Hematopoietic multipotent progenitor cell treated with erythropoietin and hydrocortisone succinate and interleukin-3 and kit ligand, for 6 days (in vitro differentiated cells): ENCODE measurements at regions not wholly inside any gene's neighbourhood (a gene's known extent, or its start where the extent isn't known, plus 50 kb on each side); places are given as distances from the start of the nearest gene placed in this dataset.
A peak's percentile ranks its signal among the peaks of the same experiment; 100 is the strongest.

ENCODE experiments used
- DNase-seq: peaks from one replicate; pipeline ENCODE4 v3.0.0-alpha.2; 2015

DNA sequence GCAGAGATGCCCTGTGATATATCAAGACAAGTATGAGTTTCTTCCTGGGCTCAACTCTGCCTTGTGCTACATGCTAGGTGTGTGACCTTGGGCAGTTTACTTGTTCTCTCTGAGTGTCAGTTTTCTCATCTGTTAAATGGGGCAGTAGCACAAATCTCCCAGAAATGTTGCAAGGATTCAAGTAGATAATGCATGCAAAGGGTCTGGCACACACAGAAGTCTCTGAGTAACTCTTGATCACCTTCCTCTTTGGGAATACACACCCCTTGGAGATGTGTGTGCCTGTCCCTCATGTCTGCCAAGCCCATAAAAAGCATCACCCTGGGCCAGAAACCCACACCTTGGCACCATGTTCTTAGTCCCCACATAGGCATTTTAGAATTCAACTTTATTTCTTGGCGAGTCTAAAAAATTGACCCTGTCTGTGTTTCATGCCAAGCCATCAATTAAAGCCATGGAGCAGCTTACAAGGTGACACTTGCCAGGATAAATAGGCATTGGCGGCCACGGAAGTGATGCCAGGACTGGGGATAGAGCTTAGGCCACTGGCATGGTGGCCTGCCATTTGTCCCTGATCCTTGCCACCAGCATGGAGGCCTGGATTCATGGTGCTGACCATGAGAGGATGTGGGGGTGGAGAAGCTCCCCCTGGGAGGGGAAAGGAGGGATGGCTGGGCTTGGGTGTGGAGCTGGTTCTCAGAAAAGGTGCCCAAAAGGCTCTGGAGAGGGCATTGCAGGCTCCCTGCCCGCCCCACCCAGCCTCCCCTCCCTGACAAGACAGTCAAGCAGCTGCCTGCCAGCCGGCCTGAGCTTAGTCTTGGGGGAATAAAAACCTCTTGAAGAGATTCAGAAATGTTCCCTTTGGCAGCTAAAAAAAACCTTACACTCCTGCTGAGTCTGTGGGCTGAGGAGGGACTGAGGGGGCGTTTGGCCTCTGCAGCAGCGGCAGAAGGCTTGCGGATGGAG is 118.0 kb upstream of the IPO9 start:
- DNase-seq = no peak

DNA sequence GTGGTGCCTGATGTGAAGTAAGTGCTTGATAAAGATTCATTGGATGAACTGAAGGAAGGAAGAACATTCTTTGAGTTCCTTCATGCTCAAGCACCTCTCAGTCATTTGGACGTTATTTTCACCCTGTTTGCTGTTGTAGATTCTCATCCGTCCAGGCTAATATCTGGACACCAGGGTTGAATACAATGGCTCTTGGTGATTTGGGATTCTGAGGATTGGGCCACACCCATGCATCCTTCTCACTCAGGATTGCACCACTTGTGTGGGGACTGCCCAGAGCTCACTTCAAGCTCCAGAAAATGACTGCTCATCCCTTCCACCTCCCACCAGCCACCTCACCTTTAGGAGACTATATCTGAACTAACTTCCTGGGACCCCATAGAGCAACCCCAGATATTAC is 117.1 kb upstream of the IPO9 start:
- no peak for DNase-seq

DNA sequence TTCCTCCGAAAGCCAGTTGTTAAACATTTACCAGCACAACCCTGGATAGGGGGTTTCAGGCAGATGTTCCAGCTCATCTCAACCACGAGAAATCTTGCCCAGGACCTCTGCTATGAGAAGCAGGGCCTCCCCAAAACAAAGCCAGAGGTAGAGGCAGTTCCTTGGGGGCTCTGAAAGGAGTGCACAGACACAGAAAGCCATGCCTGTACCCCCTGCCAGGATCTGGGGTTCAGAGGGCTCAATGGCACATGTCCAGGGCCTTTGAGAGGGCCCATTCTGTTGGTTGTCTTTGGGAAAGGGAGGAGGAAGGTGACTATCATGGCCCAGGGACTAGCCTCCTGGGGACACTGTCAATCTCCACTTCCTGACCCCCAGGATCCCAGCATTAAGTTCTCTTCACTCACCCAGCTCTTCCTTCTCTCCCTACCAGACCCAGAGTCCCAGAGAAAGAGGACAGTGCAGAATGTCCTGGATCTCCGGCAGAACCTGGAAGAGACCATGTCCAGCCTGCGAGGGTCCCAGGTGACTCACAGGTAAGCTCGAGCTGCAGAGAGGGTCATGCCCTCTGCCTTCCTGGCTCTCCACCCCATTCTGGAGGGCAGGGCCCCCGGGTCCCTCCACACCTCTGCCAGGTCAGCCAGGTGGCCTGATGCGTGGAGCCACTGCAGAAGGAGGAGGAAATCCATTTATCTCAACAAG is 116.4 kb upstream of the IPO9 start:
- no peak for DNase-seq

DNA sequence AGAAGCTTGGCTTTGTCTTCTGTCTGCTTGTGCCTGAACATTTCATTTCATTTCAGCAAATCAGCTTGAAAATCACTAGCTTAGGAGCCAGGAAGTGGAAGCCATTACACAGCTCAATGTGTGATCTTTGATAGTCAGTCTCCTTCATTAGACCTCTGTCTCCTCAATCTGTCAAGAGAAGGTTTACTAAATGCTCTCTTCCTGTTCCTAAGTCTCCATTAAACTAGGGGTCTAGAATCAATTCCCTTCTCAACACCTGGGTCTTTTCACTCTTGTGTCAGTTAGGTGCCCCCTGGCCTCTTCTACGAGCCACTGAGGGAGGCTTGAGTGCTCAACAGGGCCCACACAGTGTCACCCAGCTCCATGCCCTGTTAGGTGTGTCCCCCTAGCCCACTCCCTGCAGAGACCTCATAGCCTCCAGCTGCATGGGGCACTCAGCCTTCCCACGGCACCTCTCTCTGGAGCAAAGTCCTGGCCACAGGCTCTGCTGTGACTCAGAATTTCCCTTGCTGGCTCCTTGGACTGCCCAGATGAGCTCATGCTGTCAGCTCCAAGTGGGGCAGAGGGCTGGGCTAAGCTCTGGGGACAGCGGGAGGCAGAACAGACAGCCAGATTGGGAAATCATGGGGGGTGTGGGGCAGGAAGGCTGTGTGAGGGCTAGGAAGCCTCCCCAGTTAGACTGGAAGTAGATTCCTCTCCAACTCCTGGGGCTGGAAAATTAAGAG is 115.7 kb upstream of the IPO9 start:
- peak; percentile 14 for DNase-seq

DNA sequence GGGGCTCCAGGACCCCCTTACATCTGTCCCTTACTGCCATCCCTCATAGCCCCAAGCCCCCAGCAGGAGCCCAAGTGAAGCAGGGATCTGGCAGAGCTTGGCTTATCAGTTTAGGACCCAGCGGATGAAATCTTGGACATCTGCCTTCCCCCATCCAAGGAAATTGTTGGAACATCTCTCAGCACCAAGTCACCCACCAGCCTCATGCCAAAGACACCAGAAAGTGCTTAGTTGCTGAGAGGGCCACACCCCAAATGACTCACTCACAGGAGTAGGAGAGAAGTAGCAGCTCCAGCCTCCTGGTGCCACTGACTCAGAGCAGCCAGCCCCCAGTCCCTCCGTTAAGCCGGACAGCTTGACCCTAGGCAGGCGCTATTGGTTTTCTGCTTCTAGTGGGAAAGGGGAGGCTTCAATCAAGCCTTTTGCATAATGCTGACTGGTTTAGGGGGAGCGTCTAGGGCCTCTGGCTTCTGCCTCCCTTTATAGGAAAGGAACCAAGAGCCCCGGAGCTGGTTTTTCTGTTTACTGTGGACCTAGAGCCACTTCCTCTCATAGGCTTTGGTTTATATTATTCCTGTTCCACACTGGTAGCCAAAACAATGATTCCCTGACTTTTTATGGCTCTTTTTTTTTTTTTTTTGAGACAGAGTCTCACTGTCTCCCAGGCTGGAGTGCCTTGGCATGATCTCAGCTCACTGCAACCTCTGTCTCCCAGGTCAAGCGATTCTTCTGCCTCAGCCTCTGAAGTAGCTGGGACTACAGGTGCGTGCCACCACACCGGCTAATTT is 114.2 kb upstream of the IPO9 start:
- peak; percentile 55 for DNase-seq

DNA sequence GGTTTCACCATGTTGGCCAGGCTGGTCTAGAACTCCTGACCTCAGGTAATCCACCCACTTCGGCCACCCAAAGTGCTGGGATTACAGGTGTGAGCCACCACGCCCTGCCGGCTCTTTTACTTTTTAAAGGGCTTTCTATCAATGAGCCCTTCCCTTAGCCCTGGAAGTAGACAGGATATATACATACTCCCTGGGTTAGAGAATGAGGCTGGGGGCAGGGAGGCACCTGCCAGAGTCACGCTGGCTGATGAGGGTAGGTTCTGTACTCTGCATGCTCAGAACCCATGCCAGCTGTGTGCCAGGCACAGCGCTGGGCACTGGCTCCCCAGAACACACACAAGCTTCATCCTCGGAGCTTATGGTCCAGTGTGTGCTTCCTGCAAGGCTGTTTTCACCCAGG is 113.6 kb upstream of the IPO9 start:
- DNase-seq = no peak

DNA sequence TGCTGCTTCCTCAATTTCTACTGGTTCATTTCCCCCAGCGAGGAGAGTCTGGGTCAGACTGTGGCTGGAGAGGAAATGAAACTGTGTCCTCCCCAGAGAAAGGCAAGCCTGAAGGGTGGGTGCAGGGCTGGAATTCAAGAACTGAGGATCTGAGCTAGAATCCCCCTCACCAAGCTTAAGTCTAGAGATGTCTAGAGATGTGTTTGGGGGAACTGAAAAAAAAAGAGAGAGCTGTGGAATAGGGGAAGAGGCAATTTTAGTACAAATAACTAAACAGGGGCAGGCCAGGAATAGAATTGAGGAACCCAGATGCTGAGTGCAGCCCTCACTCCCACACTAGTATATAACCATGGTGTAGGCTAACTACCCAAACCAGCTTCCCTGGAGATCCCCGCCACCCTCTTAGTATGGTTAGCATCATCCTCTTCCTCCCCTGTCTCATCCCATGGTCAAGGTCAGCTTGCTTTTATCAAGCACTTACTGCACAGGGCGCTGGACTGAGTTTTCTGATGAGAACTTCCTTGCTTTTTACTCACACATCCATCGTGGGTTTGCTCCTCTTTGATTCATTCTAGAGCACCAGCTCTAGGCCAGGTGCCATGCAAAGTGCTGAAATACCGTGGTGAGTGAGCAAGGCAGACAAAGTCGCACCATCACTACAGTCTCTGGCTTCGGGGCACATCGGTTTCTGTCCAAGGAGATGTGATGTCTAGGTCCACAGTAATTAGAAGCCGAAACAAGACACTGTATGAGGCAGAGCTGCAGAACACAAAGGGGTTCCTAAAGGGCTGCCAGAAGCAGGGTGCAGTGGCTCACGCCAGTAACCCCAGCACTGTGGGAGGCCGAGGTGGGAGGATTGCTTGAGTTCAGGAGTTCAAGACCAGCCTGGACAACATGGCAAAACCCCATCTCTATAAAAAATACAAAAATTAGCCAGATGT is 112.9 kb upstream of the IPO9 start:
- no peak for DNase-seq

DNA sequence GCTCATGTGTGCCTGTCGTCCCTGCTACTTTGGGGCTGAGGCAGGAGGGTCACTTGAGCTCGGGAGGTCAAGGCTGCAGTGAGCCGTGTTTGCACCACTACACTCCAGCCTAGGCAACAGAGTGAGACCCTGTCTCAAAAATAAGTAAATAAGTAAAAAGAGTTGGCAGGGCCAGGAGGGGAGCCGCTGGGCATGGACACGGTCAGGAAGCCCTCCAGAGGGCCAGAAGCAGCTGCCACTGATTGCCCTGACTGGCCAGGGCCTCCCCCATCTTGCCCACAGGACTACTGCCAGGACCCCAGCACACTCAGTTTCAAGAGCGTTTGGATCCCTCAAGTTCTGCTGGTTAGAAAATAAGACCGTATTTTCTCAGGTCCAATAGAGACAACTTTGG is 112.2 kb upstream of the IPO9 start:
- no peak for DNase-seq

DNA sequence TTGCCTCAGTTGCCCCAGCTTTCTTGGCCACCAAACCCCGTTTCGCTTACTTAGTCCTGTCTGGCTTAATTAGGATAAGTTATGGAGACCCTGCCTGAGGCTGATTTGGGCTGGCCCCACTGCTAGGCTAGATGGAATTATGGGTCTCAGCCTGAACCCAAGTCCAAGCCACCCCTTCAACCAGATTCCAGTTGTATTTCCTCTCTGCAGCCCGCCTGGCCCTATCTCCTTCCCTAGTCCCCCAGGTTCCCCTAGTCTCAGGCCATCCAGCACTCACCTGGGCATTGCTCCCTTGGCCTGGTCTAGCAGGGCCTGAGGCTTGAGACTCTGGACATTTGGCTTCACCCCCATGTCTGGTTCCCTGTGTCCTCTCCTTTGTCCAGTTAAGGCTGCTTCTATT is 111.7 kb upstream of the IPO9 start:
- DNase-seq = no peak

DNA sequence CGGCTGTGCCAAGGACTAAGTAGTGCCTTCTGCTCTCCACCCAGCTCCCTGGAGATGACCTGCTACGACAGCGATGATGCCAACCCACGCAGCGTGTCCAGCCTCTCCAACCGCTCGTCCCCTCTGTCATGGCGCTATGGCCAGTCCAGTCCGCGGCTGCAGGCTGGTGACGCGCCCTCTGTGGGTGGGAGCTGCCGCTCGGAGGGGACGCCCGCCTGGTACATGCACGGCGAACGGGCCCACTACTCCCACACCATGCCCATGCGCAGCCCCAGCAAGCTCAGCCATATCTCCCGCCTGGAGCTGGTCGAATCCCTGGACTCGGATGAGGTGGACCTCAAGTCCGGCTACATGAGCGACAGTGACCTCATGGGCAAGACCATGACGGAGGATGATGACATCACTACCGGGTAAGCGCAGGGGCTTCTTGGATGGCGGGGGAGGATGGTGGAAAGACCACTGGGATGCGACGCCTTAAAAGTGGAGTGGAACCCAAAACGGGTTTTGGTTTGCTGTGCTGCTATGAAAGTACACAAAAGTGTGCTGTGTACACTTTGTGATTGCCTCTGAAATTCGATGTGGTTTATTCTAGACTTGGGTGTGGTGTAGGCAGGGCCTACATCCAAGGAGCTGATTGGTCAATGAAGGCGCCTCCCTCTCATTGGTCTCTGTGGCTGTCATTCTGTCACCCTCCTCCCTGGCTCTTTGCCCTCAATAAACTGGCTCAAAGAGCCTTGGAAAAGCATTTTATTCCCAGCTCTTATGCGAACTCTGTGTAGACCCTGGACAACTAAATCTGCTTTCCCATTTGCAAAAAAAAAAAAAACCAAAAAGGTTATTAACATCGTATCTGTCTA is 110.4 kb upstream of the IPO9 start:
- peak; percentile 40 for DNase-seq

DNA sequence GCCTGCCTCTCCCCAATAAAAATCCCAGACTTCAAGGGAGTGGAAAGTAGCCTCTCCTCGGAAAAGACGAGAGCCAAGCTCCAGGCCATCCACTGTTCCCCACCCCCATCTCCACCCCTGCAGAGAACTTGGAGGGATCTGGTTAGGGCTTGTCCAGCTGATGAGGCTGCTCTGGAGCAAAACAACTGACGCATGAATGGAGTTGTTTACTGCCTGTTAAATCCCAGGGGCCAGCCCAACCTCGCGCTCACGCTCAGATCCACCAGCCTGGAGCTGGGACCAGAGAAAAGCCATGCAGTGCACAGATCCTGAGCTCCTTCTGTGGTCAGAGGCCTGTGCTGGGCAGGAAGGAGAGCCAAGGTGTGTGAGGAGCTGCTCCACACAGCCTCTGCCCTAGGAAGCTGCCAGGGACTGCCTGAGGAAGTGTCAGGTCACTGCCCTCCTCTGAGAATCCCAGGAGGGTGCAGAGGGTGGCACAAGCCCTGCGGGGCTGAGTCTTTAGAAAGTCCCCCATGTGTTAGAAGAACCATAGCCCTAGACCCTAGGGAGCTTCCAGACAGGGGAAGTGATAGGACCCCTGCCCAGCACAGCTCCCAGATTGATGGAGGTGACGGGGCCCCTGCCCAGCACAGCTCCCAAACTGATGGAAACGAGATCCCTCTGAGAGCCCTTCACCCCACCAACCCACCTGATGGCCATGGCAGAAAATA is 109.0 kb upstream of the IPO9 start:
- no peak for DNase-seq

DNA sequence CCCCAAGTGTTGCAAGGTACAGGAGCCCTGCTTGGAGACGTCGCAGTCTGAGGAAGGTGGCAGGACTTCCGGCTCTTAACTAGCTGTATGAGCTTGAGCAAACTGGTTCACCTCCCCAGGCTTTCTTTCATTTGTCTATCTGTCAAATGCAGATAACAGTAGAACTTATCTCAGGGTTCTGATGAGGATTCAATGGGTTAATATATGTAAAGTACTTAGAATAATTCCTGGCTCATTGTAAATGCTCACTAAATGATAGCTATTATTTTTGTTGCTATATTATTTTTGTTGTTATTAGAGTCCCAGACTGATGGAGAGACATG is 108.5 kb upstream of the IPO9 start:
- no peak for DNase-seq

DNA sequence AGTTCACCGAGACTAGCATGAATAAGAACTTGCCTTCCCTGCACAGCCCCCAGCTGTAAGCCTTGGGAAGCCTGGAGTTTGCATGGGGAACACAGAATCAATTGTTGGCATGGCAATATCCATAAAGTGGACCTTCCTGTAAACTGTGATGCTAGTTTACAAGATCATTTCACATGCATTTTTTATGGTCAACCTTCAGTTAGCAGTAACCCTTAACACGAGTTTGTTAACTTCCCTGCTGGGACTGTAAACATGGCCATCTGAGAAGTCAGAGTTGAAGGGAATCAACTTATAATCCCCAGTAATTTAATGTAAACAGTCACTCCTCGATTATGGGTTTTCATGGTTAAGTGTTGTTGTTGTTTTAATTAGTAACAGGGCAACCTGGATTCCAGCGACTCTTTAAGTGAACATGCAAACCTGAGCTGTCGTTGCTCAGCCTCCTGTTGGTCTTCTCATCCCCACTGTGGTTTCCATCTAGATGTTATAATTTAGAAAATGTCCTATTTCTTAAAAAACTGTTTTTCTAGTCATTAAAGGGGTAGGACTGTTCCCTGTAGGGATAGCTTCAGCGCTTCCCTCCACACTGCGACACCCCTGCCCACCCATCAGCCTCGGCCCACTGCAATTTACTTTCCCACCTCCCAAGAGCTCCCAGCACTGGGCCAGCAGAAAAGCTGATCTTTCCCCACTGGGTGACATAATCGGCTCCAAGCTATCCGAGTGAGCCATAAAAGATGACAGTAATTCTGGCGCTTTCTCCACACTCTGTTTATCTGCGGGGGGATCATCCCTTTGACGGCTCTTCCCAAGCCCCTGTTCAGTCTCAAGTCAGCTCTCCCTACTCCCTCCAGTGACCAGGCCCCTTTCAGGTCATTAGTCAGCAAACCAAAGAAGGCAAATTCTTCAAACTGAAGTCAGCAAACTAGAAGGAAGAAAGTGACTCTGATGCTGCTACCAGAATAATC is 107.6 kb upstream of the IPO9 start:
- DNase-seq = no peak

DNA sequence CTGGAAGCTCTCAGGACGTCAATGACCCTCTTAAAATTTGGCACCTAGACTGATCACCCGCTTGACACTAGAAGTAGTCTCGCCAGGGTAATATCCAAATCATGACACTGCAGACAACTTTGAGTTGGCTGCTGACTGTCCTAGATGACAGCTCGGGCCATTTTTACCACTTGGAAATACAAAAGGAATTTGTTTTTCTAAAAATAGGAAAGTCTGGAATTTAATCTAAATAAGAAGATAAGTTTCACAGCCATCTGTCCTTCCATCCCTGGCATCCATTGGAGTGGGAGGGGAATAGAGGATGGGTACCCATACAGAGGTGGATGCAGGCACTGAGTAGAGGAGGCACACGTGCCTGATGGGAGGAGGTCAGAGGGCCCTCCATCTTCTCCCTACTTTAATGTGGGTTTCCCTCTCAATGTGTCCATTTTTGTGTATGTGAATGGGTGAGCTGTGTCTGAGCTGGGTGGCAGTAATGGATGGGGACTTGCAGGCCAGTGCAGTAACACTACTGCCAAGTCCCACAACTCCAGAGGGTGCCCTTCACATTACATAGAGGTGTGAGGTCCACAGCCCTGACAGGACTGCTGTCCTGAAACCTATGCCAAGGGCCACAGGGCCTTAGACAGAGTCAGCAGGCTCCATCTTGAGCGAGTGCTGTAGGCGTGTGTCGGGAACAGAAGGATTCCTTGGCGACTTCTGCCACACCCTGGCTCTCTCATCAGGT is 104.8 kb upstream of the IPO9 start:
- no peak for DNase-seq

DNA sequence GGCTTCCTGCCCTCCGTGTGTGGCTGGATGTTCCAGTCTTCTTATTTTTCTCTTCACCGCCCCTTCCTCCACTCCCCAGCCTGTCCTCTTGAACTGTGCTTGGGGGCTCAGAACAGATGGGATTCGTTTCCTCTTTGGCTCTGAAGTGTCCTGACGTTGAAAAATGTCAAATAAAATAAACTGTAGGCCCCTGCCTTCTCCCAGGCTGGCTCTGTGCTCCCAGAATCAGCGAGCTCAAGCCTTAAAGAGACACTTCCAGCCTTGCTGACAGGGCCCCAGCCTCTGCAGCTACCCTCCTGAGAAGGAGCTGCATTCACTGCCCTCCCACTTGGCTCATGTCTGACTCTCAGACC is 104.2 kb upstream of the IPO9 start:
- no peak for DNase-seq

DNA sequence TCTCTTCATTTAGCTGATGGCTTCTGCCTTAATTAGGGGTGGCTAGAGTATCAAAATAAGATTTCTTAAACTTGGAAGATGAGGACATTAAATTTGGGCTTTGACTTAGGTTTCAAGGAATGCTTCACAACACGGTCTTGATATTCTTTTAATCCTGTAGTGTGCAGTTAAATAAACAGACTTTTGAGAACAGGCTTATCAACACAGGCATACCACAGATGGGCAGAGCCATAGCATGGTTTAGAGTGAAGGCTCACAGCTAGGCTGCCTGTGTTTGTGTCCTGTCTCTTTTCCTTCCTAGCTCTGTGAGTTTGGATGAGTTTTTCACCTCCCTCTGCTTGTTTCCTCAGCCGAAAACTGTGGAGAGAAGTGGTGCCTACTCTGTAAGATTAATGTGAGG is 102.3 kb upstream of the IPO9 start:
- DNase-seq = no peak

DNA sequence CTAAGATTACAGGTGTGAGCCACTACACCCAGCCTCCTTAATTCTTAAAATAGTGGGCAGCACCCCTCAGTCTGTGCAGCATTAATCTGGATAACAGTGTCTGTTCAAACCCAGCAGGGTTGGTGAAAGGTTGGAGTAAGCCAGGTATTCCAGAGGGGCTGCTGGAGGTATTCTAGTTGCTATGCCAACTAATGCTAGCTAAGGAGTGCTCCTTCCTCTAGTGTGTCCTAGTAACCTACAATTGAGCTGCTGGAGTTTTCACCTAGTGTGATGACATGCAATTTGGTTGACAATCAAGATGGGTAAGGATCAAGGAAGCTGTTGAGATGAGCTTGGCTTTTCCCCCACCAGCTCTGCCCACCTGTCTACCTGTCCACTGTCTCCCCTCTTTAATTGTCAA is 100.2 kb upstream of the IPO9 start:
- no peak for DNase-seq

DNA sequence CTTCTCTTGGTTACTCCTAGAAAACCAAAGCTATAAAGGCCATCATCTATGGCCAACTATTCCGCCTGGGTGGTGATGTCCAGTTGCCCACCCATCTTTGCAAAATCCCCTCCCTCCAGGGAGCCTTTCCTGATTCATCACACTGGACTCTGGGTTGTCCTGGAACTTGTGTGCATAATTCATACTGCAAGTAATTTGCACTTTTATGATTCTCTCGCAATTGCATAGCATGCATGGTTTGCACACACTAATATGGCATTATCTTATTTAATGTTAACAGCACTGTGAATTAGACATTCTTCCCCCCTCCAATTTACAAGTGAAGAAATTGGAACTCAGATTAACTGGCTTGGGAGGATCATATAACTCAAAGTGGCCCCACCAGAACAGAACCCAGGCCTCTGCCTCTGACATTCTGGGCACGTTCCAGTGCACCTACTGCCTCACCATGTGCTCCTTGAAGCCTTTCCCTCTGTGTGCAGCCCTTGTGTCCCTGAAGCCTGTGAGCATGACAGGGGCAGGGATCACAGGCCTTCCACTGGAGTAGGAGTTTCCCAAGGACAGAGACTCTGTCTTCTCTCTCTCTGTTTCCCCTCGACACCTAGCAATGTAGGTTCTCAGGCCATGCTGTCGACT is 98.9 kb upstream of the IPO9 start:
- DNase-seq = no peak
